ENCODE measurements at regions not wholly inside any gene's neighbourhood (a gene's known extent, or its start where the extent isn't known, plus 50 kb on each side); places are given as distances from the start of the nearest gene placed in this dataset.

DNA sequence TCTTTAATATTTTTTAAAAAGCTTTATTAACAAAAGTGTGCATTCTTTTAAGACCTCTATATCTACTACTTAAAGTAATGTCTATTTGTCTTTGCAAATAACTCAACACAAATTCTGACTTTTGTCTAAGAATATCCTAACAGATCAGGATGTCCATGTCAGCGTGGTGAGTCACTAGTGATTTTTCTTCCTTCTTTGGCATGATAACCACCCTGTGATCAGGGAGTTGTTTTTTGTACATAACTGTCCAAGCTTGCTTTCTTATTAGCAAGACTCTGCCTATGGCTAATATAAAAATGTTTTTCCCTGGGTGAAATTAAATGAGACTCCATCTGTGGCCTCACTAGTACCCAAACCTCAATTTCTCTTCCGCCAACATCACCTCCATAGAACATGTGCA lies 688.9 kb upstream of the ADGRL2 start:
- TF ChIP-seq CTCF (IDR thresholded peaks at IDR 0.05), result no peak
- WGBS (ENCODE audit: insufficient coverage), result no CpG with 5 or more reads among the region's 2 CpGs
- Histone ChIP-seq H3K79me2 (ENCODE audit: insufficient read depth, low read length) (no peaks in the 10 kb centered on the region), H3K4me3 (replicated peaks in 1 of 3; ENCODE audit: low read depth in 2 of 3, low read length in 3 of 3) (no peak overlapping the region), H3K27me3 (ENCODE audit: control insufficient read depth in 2 of 2, insufficient read depth in 2 of 2, low read length in 2 of 2) (no peaks in the 10 kb centered on the region), H3K4me1 (ENCODE audit: control insufficient read depth in 1 of 2, insufficient read depth in 2 of 2, low read length in 2 of 2) (no peaks in the 10 kb centered on the region), H3K9me3 (replicated peaks in 1 of 2; ENCODE audit: control insufficient read depth in 1 of 2, insufficient read depth in 1 of 2, low read length in 2 of 2) (peaks cover 0 to 9% of the 10 kb centered on the region in 2 donors), H3K36me3 (replicated peaks in 1 of 2; ENCODE audit: control insufficient read depth in 1 of 2, insufficient read depth in 2 of 2, low read length in 2 of 2) (no peaks in the 10 kb centered on the region), H4K20me1 (ENCODE audit: insufficient read depth, low read length) (no peaks in the 10 kb centered on the region), H2AFZ (ENCODE audit: insufficient read depth, low read depth, low read length, poor library complexity, severe bottlenecking) (no peak overlapping the region), H3K27ac (ENCODE audit: low read depth in 1 of 2, low read length in 2 of 2) (no peak overlapping the region), H3K4me2 (replicated peaks; ENCODE audit: extremely low read depth, low read length, poor library complexity, severe bottlenecking) (no peak overlapping the region), H3K9ac (ENCODE audit: insufficient read depth, low read length, poor library complexity, severe bottlenecking) (no peak overlapping the region)
- peaks cover 0 to 22% (median 10%) of the 10 kb centered on the region in 7 donors for H3K9me3 Mint-ChIP-seq
- no peaks in the 10 kb centered on the region for H3K4me1 Mint-ChIP-seq
- no peak overlapping the region for H3K27ac Mint-ChIP-seq
- H3K27me3 Mint-ChIP-seq (ENCODE audit: low read depth in 3 of 3), result peaks cover 0 to 1% (median 0%) of the 10 kb centered on the region in 3 donors
- DNase-seq, result no peak
- no peaks in the 10 kb centered on the region for H3K36me3 Mint-ChIP-seq
- intact Hi-C loops (cut with micrococcal nuclease), result no loop called here
- H3K4me3 Mint-ChIP-seq, result no peak overlapping the region

DNA sequence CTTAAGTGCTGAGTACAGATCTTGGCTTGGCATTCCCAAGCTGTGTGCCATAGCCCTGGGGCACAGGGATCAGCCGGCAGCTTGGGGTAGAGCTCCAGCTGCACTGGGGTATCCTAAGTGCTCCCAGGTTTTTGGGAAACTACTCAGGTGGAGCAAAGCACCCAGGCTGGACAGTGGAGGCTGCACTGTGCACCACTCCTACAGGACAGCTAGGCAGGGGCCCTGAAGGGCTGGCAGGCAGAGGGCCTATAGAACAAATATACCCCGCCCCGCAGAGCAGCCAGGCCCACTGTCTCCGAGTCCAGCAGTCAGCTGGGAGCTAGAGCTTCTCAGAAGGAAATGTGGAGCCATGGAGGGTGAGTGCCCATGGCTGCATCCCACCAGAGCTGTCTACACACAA lies 691.7 kb upstream of the ADGRL2 start:
- Mint-ChIP-seq H3K27me3 (ENCODE audit: low read depth in 3 of 3) (peaks cover 0 to 3% (median 0%) of the 10 kb centered on the region in 3 donors), H3K4me3 (no peak overlapping the region), H3K27ac (no peak overlapping the region), H3K9me3 (peaks cover 2 to 15% (median 6%) of the 10 kb centered on the region in 7 donors), H3K36me3 (no peaks in the 10 kb centered on the region), H3K4me1 (no peaks in the 10 kb centered on the region)
- H3K27me3 ChIP-seq (ENCODE audit: control insufficient read depth in 2 of 2, insufficient read depth in 2 of 2, low read length in 2 of 2), result no peaks in the 10 kb centered on the region
- H3K79me2 ChIP-seq (ENCODE audit: insufficient read depth, low read length), result no peaks in the 10 kb centered on the region
- DNase-seq, result no peak
- WGBS (ENCODE audit: insufficient coverage), result 100% methylated on average over 1 of the region's 4 CpGs
- no peak overlapping the region for H2AFZ ChIP-seq (ENCODE audit: insufficient read depth, low read depth, low read length, poor library complexity, severe bottlenecking)
- H3K4me2 ChIP-seq (replicated peaks; ENCODE audit: extremely low read depth, low read length, poor library complexity, severe bottlenecking), result no peak overlapping the region
- H3K9me3 ChIP-seq (replicated peaks in 1 of 2; ENCODE audit: control insufficient read depth in 1 of 2, insufficient read depth in 1 of 2, low read length in 2 of 2), result peaks cover 0 to 9% of the 10 kb centered on the region in 2 donors
- intact Hi-C loops (cut with micrococcal nuclease), result no loop called here
- H3K36me3 ChIP-seq (replicated peaks in 1 of 2; ENCODE audit: control insufficient read depth in 1 of 2, insufficient read depth in 2 of 2, low read length in 2 of 2), result no peaks in the 10 kb centered on the region
- TF ChIP-seq CTCF (IDR thresholded peaks at IDR 0.05), result no peak
- no peak overlapping the region for H3K4me3 ChIP-seq (replicated peaks in 1 of 3; ENCODE audit: low read depth in 2 of 3, low read length in 3 of 3)
- no peaks in the 10 kb centered on the region for H4K20me1 ChIP-seq (ENCODE audit: insufficient read depth, low read length)
- H3K4me1 ChIP-seq (ENCODE audit: control insufficient read depth in 1 of 2, insufficient read depth in 2 of 2, low read length in 2 of 2), result no peaks in the 10 kb centered on the region
- H3K27ac ChIP-seq (ENCODE audit: low read depth in 1 of 2, low read length in 2 of 2), result no peak overlapping the region
- H3K9ac ChIP-seq (ENCODE audit: insufficient read depth, low read length, poor library complexity, severe bottlenecking), result no peak overlapping the region
